ENCODE measurements at regions not wholly inside any gene's neighbourhood (a gene's known extent, or its start where the extent isn't known, plus 50 kb on each side); places are given as distances from the start of the nearest gene placed in this dataset.

GRCh38 chr10:29900865-29901264, 158.5 kb downstream of the JCAD start:
- TF ChIP-seq, protein P1, sequence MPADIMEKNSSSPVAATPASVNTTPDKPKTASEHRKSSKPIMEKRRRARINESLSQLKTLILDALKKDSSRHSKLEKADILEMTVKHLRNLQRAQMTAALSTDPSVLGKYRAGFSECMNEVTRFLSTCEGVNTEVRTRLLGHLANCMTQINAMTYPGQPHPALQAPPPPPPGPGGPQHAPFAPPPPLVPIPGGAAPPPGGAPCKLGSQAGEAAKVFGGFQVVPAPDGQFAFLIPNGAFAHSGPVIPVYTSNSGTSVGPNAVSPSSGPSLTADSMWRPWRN (IDR thresholded peaks at IDR 0.05; ENCODE audit: low read depth), result no peak
- TF ChIP-seq POLR2AphosphoS5 (IDR thresholded peaks at IDR 0.05; ENCODE audit: control insufficient read depth, insufficient read depth, low read depth, low read length), result no peak
- no peak for TF ChIP-seq JUND (IDR thresholded peaks at IDR 0.05; ENCODE audit: borderline replicate concordance, low read depth, low read length)
- no peak for TF ChIP-seq JUND (tag; IDR thresholded peaks at IDR 0.05; ENCODE audit: borderline replicate concordance, low read depth, low read length)
- TF ChIP-seq SP2 (IDR thresholded peaks at IDR 0.05; ENCODE audit: extremely low read depth, low read depth, low read length, poor library complexity, severe bottlenecking), result no peak
- no peak for TF ChIP-seq KLF10 (CRISPR knock-in tag; IDR thresholded peaks at IDR 0.05)
- no peak for TF ChIP-seq ETV6 (IDR thresholded peaks at IDR 0.05; ENCODE audit: borderline replicate concordance in 1 of 2, low read depth in 2 of 2, low read length in 1 of 2)
- TF ChIP-seq ETV6 (CRISPR knock-in tag; IDR thresholded peaks at IDR 0.05; ENCODE audit: borderline replicate concordance), result no peak
- no peak for TF ChIP-seq MTA1 (IDR thresholded peaks at IDR 0.05; ENCODE audit: borderline replicate concordance)
- TF ChIP-seq CTCF (IDR thresholded peaks at IDR 0.05 in 2 of 3, conservative IDR thresholded peaks at IDR 0.05 in 1 of 3; ENCODE audit: insufficient read depth in 2 of 3, low read depth in 1 of 3, low read length in 3 of 3), result no peak
- no peak for TF ChIP-seq CSDE1 (IDR thresholded peaks at IDR 0.05)
- no peak for TF ChIP-seq ZNF398 (CRISPR knock-in tag; IDR thresholded peaks at IDR 0.05)
- TF ChIP-seq PHF20 (IDR thresholded peaks at IDR 0.05; ENCODE audit: partially characterized antibody), result no peak
- TF ChIP-seq HDGF (IDR thresholded peaks at IDR 0.05), result no peak

Data from K562 (cell line).